Kidney (tissue), 13 donors: ENCODE measurements at regions not wholly inside any gene's neighbourhood (a gene's known extent, or its start where the extent isn't known, plus 50 kb on each side); places are given as distances from the start of the nearest gene placed in this dataset.

ENCODE experiments used
- DNase-seq, 5 donors: peaks; one replicate each; pipeline ENCODE4 v3.0.0-alpha.2; 2013 to 2020
- FAIRE-seq: peaks from 2 replicates; lab custom pipeline; 2012; peaks lifted over from hg19 to GRCh38; lab: Jason Lieb, UNC
- H3K27ac ChIP-seq, 2 donors: one replicate each; pipeline ENCODE4 v1.7.0; 2013; ENCODE audit warnings: low read depth in 2 of 2, low read length in 2 of 2, inconsistent platforms in 1 of 2
- H3K27me3 ChIP-seq: one replicate; pipeline ENCODE4 v1.7.1; 2013; ENCODE audit warnings: low read length, inconsistent platforms; ENCODE audit not compliant: control insufficient read depth, insufficient read depth
- H3K36me3 ChIP-seq, 3 donors: one replicate each; pipeline versions ENCODE4 v1.7.0 to v1.7.1; 2013; ENCODE audit warnings: low read length in 3 of 3, control low read depth in 1 of 3, inconsistent platforms in 1 of 3; ENCODE audit not compliant: insufficient read depth in 3 of 3, control insufficient read depth in 2 of 3
- H3K4me1 ChIP-seq, 3 donors: one replicate each; pipeline versions ENCODE4 v1.7.0 to v1.7.1; 2013; ENCODE audit warnings: low read length in 3 of 3, inconsistent platforms in 1 of 3, low read depth in 1 of 3; ENCODE audit not compliant: control insufficient read depth in 2 of 3, insufficient read depth in 2 of 3
- H3K4me3 ChIP-seq, 3 donors: one replicate each; pipeline versions ENCODE4 v1.7.0 to v1.8.1; 2013; ENCODE audit warnings: low read length in 3 of 3, control low read depth in 1 of 3, inconsistent platforms in 1 of 3
- H3K9ac ChIP-seq, 3 donors: one replicate each; pipeline versions ENCODE4 v1.7.0 to v1.7.1; 2013; ENCODE audit warnings: low read length in 3 of 3, control low read depth in 1 of 3, inconsistent platforms in 1 of 3
- H3K9me3 ChIP-seq, 3 donors: one replicate each; pipeline versions ENCODE4 v1.7.0 to v1.7.1; 2013; ENCODE audit warnings: low read length in 3 of 3, control low read depth in 1 of 3, inconsistent platforms in 1 of 3; ENCODE audit not compliant: control insufficient read depth in 2 of 3, insufficient read depth in 1 of 3
- intact Hi-C: fragments of 100-400 bp; cut with DNase I; formaldehyde crosslinking; loops from one replicate; pipeline ENCODE4 v1.11.1; 2022
- TF ChIP-seq, protein P1 (sequence below): IDR thresholded peaks from 3 replicates; pipeline ENCODE4 v1.5.1; 2012; ENCODE audit warnings: mild to moderate bottlenecking, moderate library complexity, borderline replicate concordance; ENCODE audit not compliant: insufficient read depth; ENCODE audit errors: extremely low read depth
- donor health status: control.
- donor health status: control.
- donor health status: control.
- donor health status: control.
- donor health status: control.
- donor health status: DM: yes; HTN: yes; CAD: no.
- donor health status: Normal renal cell carcinoma (clear cell type).

DNA sequence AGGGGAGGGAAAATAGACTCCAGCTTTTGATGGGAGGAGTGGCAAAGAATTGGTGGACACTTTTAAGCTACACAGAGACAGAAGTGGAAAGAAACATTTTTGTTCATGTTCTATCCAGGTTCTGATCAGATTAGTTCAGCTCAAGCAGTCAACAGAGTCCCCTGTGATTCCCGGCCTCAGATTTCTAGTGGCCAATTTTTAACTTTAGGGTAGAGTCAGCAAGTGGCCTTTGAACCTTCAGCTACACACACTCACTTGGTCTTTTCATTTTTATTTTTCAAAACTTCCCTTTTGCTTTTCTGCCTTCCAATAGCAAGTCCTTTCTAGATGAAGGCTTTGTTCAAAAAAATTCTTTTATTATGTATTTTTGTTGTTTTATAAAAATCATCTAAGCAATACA, 169.2 kb upstream of the RPS6KA3 start:
- Histone ChIP-seq H3K9ac (no peak overlapping the region), H3K9me3 (no peaks in the 10 kb centered on the region), H3K36me3 (no peaks in the 10 kb centered on the region), H3K27ac (peak overlapping the region in 1 of 2 donors; percentile 43), H3K4me1 (no peaks in the 10 kb centered on the region), H3K27me3 (peaks cover 4% of the 10 kb centered on the region), H3K4me3 (no peak overlapping the region)
- TF ChIP-seq, protein P1, sequence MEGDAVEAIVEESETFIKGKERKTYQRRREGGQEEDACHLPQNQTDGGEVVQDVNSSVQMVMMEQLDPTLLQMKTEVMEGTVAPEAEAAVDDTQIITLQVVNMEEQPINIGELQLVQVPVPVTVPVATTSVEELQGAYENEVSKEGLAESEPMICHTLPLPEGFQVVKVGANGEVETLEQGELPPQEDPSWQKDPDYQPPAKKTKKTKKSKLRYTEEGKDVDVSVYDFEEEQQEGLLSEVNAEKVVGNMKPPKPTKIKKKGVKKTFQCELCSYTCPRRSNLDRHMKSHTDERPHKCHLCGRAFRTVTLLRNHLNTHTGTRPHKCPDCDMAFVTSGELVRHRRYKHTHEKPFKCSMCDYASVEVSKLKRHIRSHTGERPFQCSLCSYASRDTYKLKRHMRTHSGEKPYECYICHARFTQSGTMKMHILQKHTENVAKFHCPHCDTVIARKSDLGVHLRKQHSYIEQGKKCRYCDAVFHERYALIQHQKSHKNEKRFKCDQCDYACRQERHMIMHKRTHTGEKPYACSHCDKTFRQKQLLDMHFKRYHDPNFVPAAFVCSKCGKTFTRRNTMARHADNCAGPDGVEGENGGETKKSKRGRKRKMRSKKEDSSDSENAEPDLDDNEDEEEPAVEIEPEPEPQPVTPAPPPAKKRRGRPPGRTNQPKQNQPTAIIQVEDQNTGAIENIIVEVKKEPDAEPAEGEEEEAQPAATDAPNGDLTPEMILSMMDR = no peak
- DNase-seq (peak in 1 of 5 donors; percentile 9), FAIRE-seq (peak; percentile 44)
- intact Hi-C loops = no loop called here

DNA sequence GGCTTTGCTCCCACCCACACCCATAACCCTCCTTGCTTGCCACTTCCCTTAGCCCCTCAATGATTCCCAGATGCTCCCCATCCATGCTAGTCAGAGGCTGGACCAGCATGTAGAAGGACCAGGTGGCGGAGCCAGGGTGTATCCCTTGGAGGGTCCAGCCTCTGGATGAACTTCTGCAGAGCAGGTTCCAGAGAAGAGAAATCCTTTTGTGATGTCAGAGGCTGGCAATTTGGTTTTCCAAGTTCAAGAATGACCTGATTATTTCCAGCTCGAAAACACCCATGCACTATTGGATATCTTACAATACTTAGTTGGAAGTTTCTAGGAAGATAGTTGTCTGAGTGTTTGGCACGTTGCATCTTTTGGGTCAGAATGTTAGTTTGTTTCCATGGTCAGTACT, 168.3 kb upstream of the RPS6KA3 start:
- H3K4me1 ChIP-seq = no peaks in the 10 kb centered on the region
- H3K9ac ChIP-seq = no peak overlapping the region
- DNase-seq (no peak), FAIRE-seq (no peak)
- peaks cover 4% of the 10 kb centered on the region for H3K27me3 ChIP-seq
- H3K36me3 ChIP-seq = no peaks in the 10 kb centered on the region
- no peak overlapping the region for H3K4me3 ChIP-seq
- intact Hi-C loops = no loop called here
- no peaks in the 10 kb centered on the region for H3K9me3 ChIP-seq
- no peak overlapping the region for H3K27ac ChIP-seq
- TF ChIP-seq, protein P1 = no peak

DNA sequence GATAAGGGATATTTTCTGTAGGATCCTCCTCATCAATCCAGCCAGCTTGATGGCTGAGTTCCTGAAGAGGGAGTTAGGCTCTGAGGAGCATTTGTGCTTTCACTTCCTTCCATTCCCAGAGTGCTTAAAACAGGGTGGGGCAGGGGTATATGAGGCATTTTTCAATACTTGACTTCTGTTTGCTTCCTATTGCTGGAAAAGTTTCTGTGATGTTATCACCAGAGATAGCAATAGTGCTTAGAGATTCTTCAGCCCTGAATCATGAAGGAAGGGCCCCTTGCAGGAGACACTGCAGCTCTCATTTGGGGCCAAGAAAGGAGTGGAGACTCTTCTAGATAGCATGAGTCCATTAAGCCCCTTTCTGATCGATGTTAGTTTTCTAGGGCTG, 166.7 kb upstream of the RPS6KA3 start:
- Histone ChIP-seq H3K4me3 (no peak overlapping the region), H3K27ac (no peak overlapping the region), H3K27me3 (peaks cover 4% of the 10 kb centered on the region), H3K9ac (no peak overlapping the region), H3K36me3 (no peaks in the 10 kb centered on the region), H3K9me3 (no peaks in the 10 kb centered on the region), H3K4me1 (no peaks in the 10 kb centered on the region)
- FAIRE-seq (no peak), DNase-seq (no peak)
- intact Hi-C loops = no loop called here
- TF ChIP-seq, protein P1 = no peak

DNA sequence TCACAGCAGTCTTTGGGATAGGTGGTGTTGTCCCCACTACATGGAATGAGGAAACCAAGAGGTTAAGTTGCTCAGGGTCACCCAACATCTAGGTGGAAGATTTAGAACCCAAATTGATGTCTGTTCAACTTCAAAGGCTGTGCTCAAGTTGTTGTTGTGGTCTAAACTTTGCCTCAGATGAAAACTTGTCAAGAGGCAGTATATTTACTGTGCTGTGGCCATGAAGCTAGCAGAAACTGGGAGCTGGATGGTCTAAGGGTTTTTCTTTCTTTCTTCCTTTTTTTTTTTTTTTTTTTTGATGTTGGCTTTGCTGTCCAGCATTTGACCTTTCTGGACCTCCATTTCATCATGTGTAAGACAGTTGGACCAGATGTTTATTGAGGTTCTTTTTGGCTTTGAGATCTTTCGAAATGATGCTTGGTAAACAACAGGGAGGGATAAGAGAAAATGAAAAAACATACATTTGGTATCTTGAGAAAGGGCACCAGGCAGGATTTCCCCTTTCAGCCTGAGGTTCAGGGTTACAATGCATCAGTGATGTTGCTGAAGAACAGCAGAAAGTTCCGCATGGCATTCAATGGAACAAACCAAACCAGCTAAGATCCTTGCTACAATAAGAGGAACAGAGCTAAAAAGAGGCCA, 166.2 kb upstream of the RPS6KA3 start:
- no peaks in the 10 kb centered on the region for H3K4me1 ChIP-seq

More for the DNA sequence above, 166.2 kb upstream of the RPS6KA3 start:
- Histone ChIP-seq H3K27ac (no peak overlapping the region), H3K9ac (no peak overlapping the region), H3K4me3 (no peak overlapping the region), H3K27me3 (peaks cover 4% of the 10 kb centered on the region), H3K9me3 (no peaks in the 10 kb centered on the region), H3K36me3 (no peaks in the 10 kb centered on the region)
- intact Hi-C loops = no loop called here
- TF ChIP-seq, protein P1 = no peak
- DNase-seq (no peak), FAIRE-seq (no peak)
